ENCODE measurements at regions not wholly inside any gene's neighbourhood (a gene's known extent, or its start where the extent isn't known, plus 50 kb on each side); places are given as distances from the start of the nearest gene placed in this dataset.
"Not testable (repeated sequence)": the region's sequence is repeated elsewhere in the genome, so short reads cannot be mapped to it uniquely, and the experiment has no call there.

- ChIA-PET POLR2A (no interaction called here), CTCF (no interaction called here)
- TF ChIP-seq CTCF (IDR thresholded peaks at IDR 0.05; ENCODE audit: insufficient read depth, low read length, missing control alignments): no peak
- H3K4me3 ChIP-seq (ENCODE audit: low read depth, low read length): no peak overlapping the region
- no peak for DNase-seq (ENCODE audit: low read depth, low spot score)
Observed at GRCh38 chr1:208722592-208722991, 478.4 kb upstream of the PLXNA2 start.

DNA sequence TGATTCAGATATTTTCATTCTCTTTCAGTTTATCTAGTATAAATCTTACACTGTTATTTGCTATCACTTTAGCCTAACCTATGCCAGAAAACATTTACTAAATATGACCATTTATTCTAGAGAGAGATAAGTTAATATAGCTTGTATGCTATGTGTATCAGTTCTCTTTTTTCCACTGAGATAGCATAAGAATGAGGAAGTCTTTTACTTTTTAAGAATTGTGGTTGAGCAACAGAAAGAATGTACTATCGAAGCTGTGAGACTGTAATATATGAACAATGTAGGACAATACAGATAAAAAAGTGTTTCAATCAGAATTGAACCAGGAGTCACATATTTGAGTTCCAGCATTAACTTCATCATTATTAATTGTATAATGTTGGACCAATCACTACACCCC is 479.9 kb upstream of the PLXNA2 start:
- no peak for TF ChIP-seq CTCF (IDR thresholded peaks at IDR 0.05; ENCODE audit: insufficient read depth, low read length, missing control alignments)
- H3K4me3 ChIP-seq (ENCODE audit: low read depth, low read length): no peak overlapping the region
- no peak for DNase-seq (ENCODE audit: low read depth, low spot score)
- POLR2A ChIA-PET: no interaction called here
- CTCF ChIA-PET: no interaction called here

DNA sequence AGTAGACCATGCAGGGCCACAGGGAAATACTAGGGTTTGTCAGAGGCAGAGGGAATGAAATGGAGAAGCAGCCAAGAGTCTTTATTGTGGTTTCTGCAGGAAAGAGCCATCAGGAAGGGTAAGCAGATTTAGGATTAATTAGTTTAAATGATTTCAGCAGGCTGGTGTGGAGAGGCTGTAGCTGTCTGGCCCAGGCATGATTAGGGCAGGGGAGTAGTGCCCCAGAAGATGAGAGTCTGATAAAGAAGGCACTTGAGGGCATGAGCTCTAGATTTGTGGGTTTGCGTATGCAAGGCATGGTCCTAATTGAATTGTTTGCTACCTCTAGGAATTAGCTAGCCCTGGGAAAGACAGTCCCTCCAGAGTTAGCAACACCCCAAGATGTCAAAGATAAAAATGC is 484.6 kb upstream of the PLXNA2 start:
- ChIA-PET POLR2A (no interaction called here), CTCF (no interaction called here)
- H3K4me3 ChIP-seq (ENCODE audit: low read depth, low read length): no peak overlapping the region
- TF ChIP-seq CTCF (IDR thresholded peaks at IDR 0.05; ENCODE audit: insufficient read depth, low read length, missing control alignments): no peak
- no peak for DNase-seq (ENCODE audit: low read depth, low spot score)

DNA sequence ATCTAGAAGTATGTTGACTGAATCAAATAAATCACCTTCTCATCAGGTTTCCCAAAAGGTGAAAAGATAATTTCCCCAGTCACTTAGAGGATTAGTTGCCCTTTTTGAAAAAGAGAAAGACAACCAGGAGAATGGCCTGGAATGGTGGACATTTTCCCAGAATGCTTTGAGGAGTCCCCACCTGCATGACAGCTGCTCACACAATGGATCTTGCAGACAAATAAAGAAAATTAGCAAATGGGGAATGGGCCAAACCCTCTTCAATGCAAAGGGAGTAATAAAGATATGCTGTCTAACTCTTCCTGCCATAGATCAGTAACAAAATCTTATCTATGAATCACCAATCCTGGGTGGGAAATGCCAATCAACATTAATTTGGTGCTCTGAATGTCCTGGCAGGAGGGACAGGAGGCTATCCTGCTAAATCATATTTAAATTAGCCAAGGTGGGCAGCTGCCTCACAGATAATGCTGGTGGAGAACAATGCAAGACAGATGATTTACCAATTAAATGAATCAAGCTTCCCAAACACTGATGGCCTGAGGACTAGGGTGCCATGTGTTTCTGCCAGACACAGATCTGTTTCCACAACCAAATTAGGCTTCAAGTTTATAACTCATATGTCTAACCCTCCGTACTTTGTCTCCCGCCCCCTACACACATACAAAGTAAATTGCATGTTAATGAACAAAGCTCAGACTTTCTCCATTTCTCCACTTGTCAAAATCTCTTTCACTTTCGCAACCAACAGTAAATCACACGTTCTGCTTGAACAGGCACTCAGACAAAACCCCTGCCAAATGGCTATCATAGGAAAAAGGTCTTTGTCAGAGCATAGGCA is 488.0 kb upstream of the PLXNA2 start:
- TF ChIP-seq CTCF (IDR thresholded peaks at IDR 0.05; ENCODE audit: insufficient read depth, low read length, missing control alignments): no peak
- H3K4me3 ChIP-seq (ENCODE audit: low read depth, low read length): no peak overlapping the region
- ChIA-PET CTCF (no interaction called here), POLR2A (no interaction called here)
- no peak for DNase-seq (ENCODE audit: low read depth, low spot score)

GRCh38 chr1:208737161-208737560 is 493.0 kb upstream of the PLXNA2 start:
- H3K4me3 ChIP-seq (ENCODE audit: low read depth, low read length): no peak overlapping the region
- no peak for DNase-seq (ENCODE audit: low read depth, low spot score)
- TF ChIP-seq CTCF (IDR thresholded peaks at IDR 0.05; ENCODE audit: insufficient read depth, low read length, missing control alignments): no peak
- POLR2A ChIA-PET: no interaction called here
- CTCF ChIA-PET: no interaction called here

- H3K4me3 ChIP-seq (ENCODE audit: low read depth, low read length): no peak overlapping the region
- DNase-seq (ENCODE audit: low read depth, low spot score): no peak
- POLR2A ChIA-PET: no interaction called here
- TF ChIP-seq CTCF (IDR thresholded peaks at IDR 0.05; ENCODE audit: insufficient read depth, low read length, missing control alignments): no peak
- CTCF ChIA-PET: no interaction called here
Observed at GRCh38 chr1:208737922-208738321, 493.7 kb upstream of the PLXNA2 start.

DNA sequence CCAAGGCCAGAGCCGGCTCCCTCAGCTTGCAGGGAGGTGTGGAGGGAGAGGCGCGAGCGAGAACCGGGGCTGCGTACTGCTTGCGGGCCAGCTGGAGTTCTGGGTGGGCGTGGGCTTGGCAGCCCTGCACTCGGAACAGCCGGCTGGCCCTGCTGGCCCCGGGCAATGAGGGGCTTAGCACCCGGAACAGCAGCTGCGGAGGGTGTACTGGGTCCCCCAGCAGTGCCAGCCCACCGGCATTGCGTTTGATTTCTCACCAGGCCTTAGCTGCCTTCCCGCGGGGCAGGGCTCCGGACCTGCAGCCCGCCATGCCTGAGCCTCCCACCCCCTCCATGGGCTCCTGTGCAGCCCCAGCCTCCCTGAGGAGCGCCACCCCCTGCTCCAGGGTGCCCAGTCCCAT is 495.5 kb upstream of the PLXNA2 start:
- CTCF ChIA-PET; H3K4me3 ChIP-seq (ENCODE audit: low read depth, low read length); POLR2A ChIA-PET; DNase-seq (ENCODE audit: low read depth, low spot score): not testable (repeated sequence)

Measured in AG04449 (cell line).